Neutrophil (primary cell): ENCODE measurements at regions not wholly inside any gene's neighbourhood (a gene's known extent, or its start where the extent isn't known, plus 50 kb on each side); places are given as distances from the start of the nearest gene placed in this dataset.

Experiments
- H3K27ac ChIP-seq: fragments of 200-600 bp; sonication (generic); 2 replicates; pipeline ENCODE4 v1.5.1; 2016; ENCODE audit warnings: mild to moderate bottlenecking, moderate library complexity
- H3K27me3 ChIP-seq: fragments of 200-600 bp; sonication (generic); 2 replicates; pipeline ENCODE4 v1.6.0; 2016; ENCODE audit warnings: mild to moderate bottlenecking
- H3K36me3 ChIP-seq: fragments of 200-600 bp; sonication (generic); 2 replicates; pipeline ENCODE4 v1.5.1; 2017
- H3K4me1 ChIP-seq, 2 experiments: fragments of 200-600 bp in 1 of 2; sonication (generic) in 1 of 2; 1 replicate in 1 of 2; 2 replicates in 1 of 2; pipeline versions ENCODE4 v1.5.1 to v1.6.1; 2013 to 2016; ENCODE audit warnings: low read depth in 1 of 2, low read length in 1 of 2, mild to moderate bottlenecking in 1 of 2, moderate library complexity in 1 of 2; ENCODE audit not compliant: control insufficient read depth in 1 of 2, insufficient read depth in 1 of 2
- H3K4me3 ChIP-seq, 2 experiments: fragments of 200-600 bp in 1 of 2; sonication (generic) in 1 of 2; 1 replicate in 1 of 2; 2 replicates in 1 of 2; pipeline ENCODE4 v1.5.1; 2013 to 2016; ENCODE audit warnings: low read depth in 1 of 2, low read length in 1 of 2, mild to moderate bottlenecking in 1 of 2, moderate library complexity in 1 of 2
- H3K9me3 ChIP-seq: fragments of 200-600 bp; sonication (generic); 2 replicates; pipeline ENCODE4 v1.5.1; 2016
- TF ChIP-seq, protein P1 (sequence below): fragments of 200-600 bp; sonication (generic); IDR thresholded peaks from 2 replicates; pipeline ENCODE4 v1.5.1; 2016; ENCODE audit warnings: antibody characterized with exemption

DNA sequence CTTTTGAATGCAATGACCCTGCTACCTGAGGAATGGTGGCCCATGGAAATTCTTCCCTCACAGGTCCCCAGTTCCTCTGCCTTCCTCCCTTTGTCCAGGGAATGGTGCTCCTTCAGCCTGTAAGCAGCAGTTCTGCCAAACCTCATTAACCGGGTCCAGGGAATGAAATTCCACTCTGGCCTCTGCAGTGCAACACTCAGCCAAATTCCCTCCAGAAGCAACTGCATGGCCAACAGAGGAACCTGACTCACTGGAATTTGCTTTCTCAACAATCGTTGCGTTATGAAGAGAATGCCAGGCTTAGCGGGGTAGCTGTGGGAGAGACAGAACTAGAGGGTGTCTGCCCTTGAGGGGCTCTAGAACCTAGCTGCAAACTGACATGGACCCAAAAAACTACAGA, 449.4 kb upstream of the PROK2 start:
- Histone ChIP-seq H3K9me3 (no peaks in the 10 kb centered on the region), H3K27me3 (no peaks in the 10 kb centered on the region), H3K4me1 (no peaks in the 10 kb centered on the region), H3K27ac (no peak overlapping the region), H3K4me3 (no peak overlapping the region), H3K36me3 (no peaks in the 10 kb centered on the region)
- TF ChIP-seq, protein P1, sequence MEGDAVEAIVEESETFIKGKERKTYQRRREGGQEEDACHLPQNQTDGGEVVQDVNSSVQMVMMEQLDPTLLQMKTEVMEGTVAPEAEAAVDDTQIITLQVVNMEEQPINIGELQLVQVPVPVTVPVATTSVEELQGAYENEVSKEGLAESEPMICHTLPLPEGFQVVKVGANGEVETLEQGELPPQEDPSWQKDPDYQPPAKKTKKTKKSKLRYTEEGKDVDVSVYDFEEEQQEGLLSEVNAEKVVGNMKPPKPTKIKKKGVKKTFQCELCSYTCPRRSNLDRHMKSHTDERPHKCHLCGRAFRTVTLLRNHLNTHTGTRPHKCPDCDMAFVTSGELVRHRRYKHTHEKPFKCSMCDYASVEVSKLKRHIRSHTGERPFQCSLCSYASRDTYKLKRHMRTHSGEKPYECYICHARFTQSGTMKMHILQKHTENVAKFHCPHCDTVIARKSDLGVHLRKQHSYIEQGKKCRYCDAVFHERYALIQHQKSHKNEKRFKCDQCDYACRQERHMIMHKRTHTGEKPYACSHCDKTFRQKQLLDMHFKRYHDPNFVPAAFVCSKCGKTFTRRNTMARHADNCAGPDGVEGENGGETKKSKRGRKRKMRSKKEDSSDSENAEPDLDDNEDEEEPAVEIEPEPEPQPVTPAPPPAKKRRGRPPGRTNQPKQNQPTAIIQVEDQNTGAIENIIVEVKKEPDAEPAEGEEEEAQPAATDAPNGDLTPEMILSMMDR, result no peak

DNA sequence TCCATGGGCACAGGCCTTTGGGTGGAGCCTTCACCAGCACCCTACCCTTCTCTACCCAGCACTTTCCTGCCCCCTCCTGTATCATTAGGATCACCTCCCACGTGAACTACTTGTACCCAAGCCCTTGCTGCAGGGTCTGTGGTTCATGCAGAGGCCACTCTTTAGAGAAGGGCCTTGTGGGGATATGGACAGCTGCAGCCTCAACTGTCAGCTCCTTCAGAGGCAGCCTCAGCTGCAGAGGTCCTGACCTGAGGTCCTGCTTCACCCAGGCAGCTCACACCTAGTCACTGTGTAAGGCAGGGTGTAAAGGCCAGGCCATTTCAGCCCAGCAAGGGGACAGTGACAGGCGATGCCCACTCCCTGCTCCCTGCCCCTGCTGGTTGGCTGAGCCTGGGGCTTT, 448.6 kb upstream of the PROK2 start:
- Histone ChIP-seq H3K36me3 (no peaks in the 10 kb centered on the region), H3K4me3 (no peak overlapping the region), H3K27ac (no peak overlapping the region), H3K27me3 (no peaks in the 10 kb centered on the region), H3K4me1 (no peaks in the 10 kb centered on the region), H3K9me3 (no peaks in the 10 kb centered on the region)
- TF ChIP-seq, protein P1, result no peak

DNA sequence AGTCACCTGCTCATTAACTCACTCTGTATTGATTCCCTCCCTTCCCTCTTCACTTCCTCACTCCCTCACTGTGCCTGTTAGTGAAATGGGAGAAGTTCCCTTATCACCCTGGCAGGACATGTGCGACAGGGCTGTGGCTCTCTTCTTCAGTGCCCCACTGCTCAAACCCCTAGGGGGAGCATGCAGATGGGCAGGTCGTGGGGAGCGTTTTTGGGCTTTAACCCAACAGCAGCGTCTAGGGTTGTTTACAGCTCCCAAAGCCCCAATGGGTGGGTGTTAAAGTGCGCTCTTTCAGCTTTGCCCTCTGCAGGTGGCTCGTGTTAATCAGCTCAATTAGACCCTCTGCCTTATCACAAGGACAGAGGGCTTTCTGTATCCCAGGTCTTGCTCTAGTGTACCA, 447.8 kb upstream of the PROK2 start:
- no peak overlapping the region for H3K4me3 ChIP-seq
- no peaks in the 10 kb centered on the region for H3K27me3 ChIP-seq
- TF ChIP-seq, protein P1, result no peak
- no peak overlapping the region for H3K27ac ChIP-seq
- no peaks in the 10 kb centered on the region for H3K9me3 ChIP-seq
- no peaks in the 10 kb centered on the region for H3K4me1 ChIP-seq
- H3K36me3 ChIP-seq, result no peaks in the 10 kb centered on the region

DNA sequence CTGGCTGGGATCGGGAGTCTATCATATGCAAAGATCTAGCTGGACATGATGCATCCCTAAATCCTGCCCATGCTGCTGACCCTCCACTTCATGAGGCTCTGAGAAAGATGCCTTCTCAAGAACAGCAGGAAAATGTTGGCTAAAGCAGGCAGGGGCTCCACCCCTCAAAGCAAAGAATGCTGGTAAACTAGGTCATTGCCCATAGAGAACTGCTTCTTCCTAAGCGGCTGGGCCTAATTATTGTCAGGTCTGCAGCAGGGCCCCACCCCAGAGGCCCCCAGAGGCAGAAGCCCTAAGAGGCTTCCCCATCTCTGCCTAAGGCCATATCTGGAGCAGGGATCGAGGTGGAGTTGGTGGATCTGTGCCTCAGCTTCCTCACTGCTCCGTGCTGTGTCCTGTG, 447.4 kb upstream of the PROK2 start:
- TF ChIP-seq, protein P1, result no peak
- H3K27ac ChIP-seq, result no peak overlapping the region
- no peaks in the 10 kb centered on the region for H3K36me3 ChIP-seq
- no peaks in the 10 kb centered on the region for H3K4me1 ChIP-seq
- no peaks in the 10 kb centered on the region for H3K9me3 ChIP-seq
- H3K4me3 ChIP-seq, result no peak overlapping the region
- H3K27me3 ChIP-seq, result no peaks in the 10 kb centered on the region

DNA sequence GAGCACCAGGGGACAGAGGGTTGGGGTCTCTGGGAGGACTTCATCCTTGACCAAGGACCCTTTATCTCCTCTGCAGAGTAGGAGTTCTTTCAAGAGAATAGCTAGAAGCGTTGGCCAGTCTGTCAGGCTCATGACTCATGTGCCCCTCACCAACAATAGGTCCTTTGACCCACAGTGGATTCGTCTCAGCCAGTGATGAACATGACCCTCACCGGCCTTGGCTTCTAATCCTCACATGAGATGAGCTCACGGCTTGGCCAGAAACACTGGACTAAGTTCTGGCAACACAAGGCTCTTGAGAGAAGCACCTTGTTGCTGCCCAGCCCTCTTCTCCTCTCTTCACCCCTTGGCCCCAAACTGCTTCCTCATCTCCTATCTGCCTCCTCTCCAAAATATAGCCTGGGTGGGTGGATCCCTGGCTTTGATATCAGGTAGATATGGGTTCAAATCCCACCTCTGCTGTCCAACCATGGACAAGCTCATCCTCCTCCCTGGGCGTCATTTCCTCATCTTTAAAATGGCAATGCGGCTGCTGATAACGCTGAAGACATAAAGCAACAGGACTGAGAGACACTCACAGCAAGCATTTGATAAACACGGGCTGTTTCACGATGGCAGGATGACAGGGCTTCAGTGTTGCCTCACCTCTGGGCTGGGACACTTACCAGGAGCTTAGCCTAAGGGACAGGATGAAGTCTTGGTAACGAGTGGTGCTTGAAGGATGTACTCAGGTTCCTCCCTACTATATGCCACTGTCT, 446.7 kb upstream of the PROK2 start:
- Histone ChIP-seq H3K4me3 (no peak overlapping the region), H3K4me1 (no peaks in the 10 kb centered on the region), H3K9me3 (no peaks in the 10 kb centered on the region), H3K27me3 (no peaks in the 10 kb centered on the region), H3K36me3 (no peaks in the 10 kb centered on the region), H3K27ac (no peak overlapping the region)
- TF ChIP-seq, protein P1, result no peak
